A549 (cell line): ENCODE measurements at regions not wholly inside any gene's neighbourhood (a gene's known extent, or its start where the extent isn't known, plus 50 kb on each side); places are given as distances from the start of the nearest gene placed in this dataset.
"Not testable (repeated sequence)": the region's sequence is repeated elsewhere in the genome, so short reads cannot be mapped to it uniquely, and the experiment has no call there.

ENCODE experiments used
- ATAC-seq, 2 experiments: fragments of 200-7000 bp in 1 of 2; fragments of >200 bp in 1 of 2; cut with Nextera tagmentation in 1 of 2; cut with Tn5 transposase in 1 of 2; 3 replicates each; pipeline versions ENCODE4 v1.8.0 to v1.9.1; 2018 to 2020; ENCODE audit warnings: mild to moderate bottlenecking in 1 of 2, moderate library complexity in 1 of 2
- CTCF ChIA-PET: fragments of 300-600 bp; sonication (Branson Sonifier 250); formaldehyde crosslinking; extraction: SDS; loops from one replicate; lab custom pipeline; 2021; ENCODE audit warnings: antibody characterized with exemption, inconsistent platforms; lab: Yijun Ruan, JAX
- POLR2A ChIA-PET: fragments of 350-600 bp; formaldehyde crosslinking; extraction: SDS; loops from one replicate; lab custom pipeline; 2021; ENCODE audit warnings: antibody characterized with exemption, inconsistent platforms; lab: Yijun Ruan, JAX
- DNase-seq, 2 experiments: peaks; one replicate each; pipeline versions ENCODE4 v3.0.0 to v3.0.0-alpha.2; 2011 to 2016; ENCODE audit warnings: low read depth in 1 of 2, low spot score in 1 of 2
- FAIRE-seq: peaks from 2 replicates; lab custom pipeline; 2011; peaks lifted over from hg19 to GRCh38; lab: Jason Lieb, UNC
- H3K27ac ChIP-seq, 2 experiments: fragments of >200 bp; sonication (Bioruptor Twin); formaldehyde crosslinking; 3 replicates each; pipeline ENCODE4 v1.5.1; 2016 to 2017
- H3K4me1 ChIP-seq: fragments of >200 bp; sonication (Bioruptor Twin); formaldehyde crosslinking; 3 replicates; pipeline ENCODE4 v1.6.1; 2016
- H3K4me2 ChIP-seq: fragments of >200 bp; sonication (Bioruptor Twin); formaldehyde crosslinking; 3 replicates; pipeline ENCODE4 v1.6.1; 2016
- H3K4me3 ChIP-seq: fragments of >200 bp; sonication (Bioruptor Twin); formaldehyde crosslinking; 3 replicates; pipeline ENCODE4 v1.5.1; 2016
- H3K9me3 ChIP-seq: fragments of >200 bp; sonication (Bioruptor Twin); formaldehyde crosslinking; 3 replicates; pipeline ENCODE4 v1.6.1; 2016
- CEBPB ChIP-seq, 2 experiments: fragments of >200 bp in 1 of 2; sonication (Bioruptor Twin) in 1 of 2; formaldehyde crosslinking in 1 of 2; IDR thresholded peaks; 2 replicates each; pipeline ENCODE4 v1.6.1; 2012 to 2016
- WGBS: methylation state at CpG from one replicate; pipeline ENCODE4 v1.1.6; 2017; ENCODE audit errors: missing lambda C conversion rate; 5-methylcytosine and 5-hydroxymethylcytosine counted together

GRCh38 chrX:91958351-91958750 is 179.2 kb downstream of the PCDH11X start:
- WGBS: 11% methylated on average over 5 of the region's 6 CpGs
- not testable (repeated sequence) for FAIRE-seq

DNA sequence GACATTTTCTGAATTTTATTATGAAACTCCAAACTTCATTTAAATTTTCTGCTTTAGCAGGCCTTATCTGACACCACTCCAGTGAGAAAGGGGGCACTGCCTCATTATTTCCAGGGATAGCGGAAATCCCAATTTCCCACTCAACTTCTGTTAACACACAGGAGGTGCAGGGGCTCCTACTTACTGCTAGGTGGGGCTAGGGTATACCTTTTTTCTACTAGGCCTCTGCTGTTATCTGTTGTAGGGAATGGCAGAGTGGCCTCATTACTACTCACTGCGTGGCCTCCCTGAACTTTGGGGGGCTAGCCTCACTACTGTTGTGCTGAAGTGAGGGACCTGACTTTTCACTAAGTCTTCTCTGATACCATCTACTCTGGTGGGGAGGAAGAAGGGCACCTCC is 211.4 kb downstream of the PCDH11X start:
- DNase-seq, H3K4me1 ChIP-seq, ATAC-seq, H3K9me3 ChIP-seq, H3K27ac ChIP-seq, CTCF ChIA-PET, H3K4me3 ChIP-seq, H3K4me2 ChIP-seq, POLR2A ChIA-PET: not testable (repeated sequence)
- peak; percentile 32 for FAIRE-seq
- 16% methylated on average over 2 of the region's 2 CpGs for WGBS

More at GRCh38 chrX:91958351-91958750, 179.2 kb downstream of the PCDH11X start:
- CTCF ChIA-PET, DNase-seq: not testable (repeated sequence)
- peak in 1 of 2 experiments; percentile 14; a peak in 1 of 4 replicates for TF ChIP-seq CEBPB (IDR thresholded peaks at IDR 0.05)
- TF ChIP-seq, all 56 proteins: peak for 1; not testable (repeated sequence) for 55
- H3K4me1 ChIP-seq, H3K9me3 ChIP-seq, H3K27ac ChIP-seq, POLR2A ChIA-PET, H3K4me3 ChIP-seq, ATAC-seq, H3K4me2 ChIP-seq: not testable (repeated sequence)
